ENCODE measurements at regions not wholly inside any gene's neighbourhood (a gene's known extent, or its start where the extent isn't known, plus 50 kb on each side); places are given as distances from the start of the nearest gene placed in this dataset.
A peak's percentile ranks its signal among the peaks of the same experiment; 100 is the strongest.

DNA sequence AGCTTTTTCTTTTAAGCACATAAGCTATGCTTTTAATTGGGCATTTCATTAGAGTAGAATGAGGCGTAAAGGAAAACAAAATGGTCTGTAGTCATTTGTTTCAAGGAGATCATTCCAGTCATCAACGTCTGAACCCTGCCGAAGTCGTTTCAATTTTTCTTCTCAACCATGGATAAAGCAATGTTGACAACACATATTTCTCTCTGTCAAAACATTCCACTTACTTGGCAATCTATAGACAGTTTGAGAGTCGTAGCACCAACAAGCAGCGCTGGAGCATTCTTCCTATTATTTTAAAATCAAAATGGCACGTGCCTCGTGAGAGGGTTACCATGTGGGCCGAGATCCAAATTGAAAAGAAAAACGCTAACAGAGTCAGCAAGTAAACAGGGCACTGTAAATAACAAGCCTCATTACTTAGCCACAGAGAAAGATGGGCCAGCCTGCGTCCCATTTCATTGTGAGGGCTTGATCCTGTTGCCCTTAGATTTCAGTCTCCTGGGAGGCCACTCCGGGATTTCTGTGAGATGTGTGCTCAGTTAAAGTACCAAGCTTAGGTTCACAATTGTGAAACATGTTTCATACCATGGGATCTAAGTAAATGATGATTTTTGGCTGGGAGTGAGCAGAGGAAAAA is 422.9 kb downstream of the DTWD2 start:
- Histone ChIP-seq H3K9me3 (no peaks in the 10 kb centered on the region), H3K4me1 (no peaks in the 10 kb centered on the region), H3K27me3 (no peaks in the 10 kb centered on the region), H3K4me3 (no peak overlapping the region), H3K36me3 (no peaks in the 10 kb centered on the region), H3K27ac (no peak overlapping the region)
- no peak for DNase-seq
- intact Hi-C loops (cut with DNase I): no loop called here
- TF ChIP-seq, protein P1, sequence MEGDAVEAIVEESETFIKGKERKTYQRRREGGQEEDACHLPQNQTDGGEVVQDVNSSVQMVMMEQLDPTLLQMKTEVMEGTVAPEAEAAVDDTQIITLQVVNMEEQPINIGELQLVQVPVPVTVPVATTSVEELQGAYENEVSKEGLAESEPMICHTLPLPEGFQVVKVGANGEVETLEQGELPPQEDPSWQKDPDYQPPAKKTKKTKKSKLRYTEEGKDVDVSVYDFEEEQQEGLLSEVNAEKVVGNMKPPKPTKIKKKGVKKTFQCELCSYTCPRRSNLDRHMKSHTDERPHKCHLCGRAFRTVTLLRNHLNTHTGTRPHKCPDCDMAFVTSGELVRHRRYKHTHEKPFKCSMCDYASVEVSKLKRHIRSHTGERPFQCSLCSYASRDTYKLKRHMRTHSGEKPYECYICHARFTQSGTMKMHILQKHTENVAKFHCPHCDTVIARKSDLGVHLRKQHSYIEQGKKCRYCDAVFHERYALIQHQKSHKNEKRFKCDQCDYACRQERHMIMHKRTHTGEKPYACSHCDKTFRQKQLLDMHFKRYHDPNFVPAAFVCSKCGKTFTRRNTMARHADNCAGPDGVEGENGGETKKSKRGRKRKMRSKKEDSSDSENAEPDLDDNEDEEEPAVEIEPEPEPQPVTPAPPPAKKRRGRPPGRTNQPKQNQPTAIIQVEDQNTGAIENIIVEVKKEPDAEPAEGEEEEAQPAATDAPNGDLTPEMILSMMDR (IDR thresholded peaks at IDR 0.05): no peak
- ATAC-seq: no peak

DNA sequence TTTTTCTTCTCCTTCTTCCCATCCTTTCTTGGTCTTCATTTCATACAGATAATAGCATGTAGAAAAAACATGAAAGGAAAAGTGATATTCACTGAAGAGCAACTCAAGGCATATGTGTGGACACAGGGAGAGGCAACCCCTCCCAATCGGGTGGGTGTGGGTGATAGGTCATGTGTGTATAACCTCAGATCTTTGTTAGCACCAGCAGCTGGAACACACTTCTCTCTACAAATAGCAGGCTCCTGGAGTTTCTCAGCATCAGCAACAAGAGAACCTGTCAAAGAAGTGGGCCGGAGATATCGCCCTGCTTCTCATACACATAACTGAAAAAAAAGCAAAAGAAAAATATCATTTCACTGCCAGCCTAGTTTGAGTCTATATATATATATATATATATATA is 426.4 kb downstream of the DTWD2 start:
- ATAC-seq (no peak), DNase-seq (no peak)
- TF ChIP-seq, protein P1 (IDR thresholded peaks at IDR 0.05): no peak

DNA sequence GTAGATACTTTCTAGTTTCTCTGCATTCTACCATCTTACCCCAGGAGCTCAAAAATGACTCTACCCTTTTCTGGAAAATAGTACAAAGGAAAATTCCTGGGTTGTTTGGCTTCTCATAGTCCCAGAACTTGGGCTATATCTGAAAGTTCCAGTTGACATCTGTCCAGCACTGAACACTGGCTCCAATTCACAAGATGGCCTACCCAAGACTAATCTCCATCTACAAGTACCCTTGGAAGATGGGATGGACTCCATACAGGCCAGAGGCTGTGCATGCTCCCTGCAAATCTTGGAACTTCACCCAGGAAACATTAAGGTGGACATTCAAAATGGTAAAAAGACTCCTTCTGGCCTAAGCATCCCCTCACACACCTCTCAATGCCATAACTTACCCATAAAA is 427.1 kb downstream of the DTWD2 start:
- Histone ChIP-seq H3K4me1 (no peaks in the 10 kb centered on the region), H3K27me3 (no peaks in the 10 kb centered on the region), H3K9me3 (no peaks in the 10 kb centered on the region), H3K36me3 (no peaks in the 10 kb centered on the region), H3K4me3 (no peak overlapping the region), H3K27ac (no peak overlapping the region)
- no peak for DNase-seq
- TF ChIP-seq, protein P1 (IDR thresholded peaks at IDR 0.05): no peak
- intact Hi-C loops (cut with DNase I): no loop called here
- no peak for ATAC-seq

More for the DNA sequence above, 426.4 kb downstream of the DTWD2 start:
- Histone ChIP-seq H3K27ac (no peak overlapping the region), H3K36me3 (no peaks in the 10 kb centered on the region), H3K4me1 (no peaks in the 10 kb centered on the region), H3K27me3 (no peaks in the 10 kb centered on the region), H3K9me3 (no peaks in the 10 kb centered on the region), H3K4me3 (no peak overlapping the region)
- intact Hi-C loops (cut with DNase I): no loop called here

DNA sequence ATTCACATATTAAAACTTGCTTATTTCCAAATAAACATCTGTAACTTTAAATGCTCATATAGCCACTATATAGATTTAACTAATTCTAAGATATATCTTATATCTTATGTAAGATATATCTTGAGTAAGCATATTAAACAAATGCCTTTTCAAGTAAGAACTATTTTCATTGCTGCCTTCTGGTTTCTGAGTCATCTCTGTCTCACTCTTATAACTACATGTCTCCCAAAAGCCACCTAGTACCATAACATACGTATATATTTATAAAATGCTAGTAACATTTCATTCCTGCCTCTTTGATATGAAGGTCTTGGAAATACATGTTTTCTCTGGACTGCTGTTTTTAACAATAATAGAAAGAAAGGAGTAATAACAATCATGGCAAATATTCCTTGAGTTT is 429.5 kb downstream of the DTWD2 start:
- Histone ChIP-seq H3K9me3 (no peaks in the 10 kb centered on the region), H3K4me1 (no peaks in the 10 kb centered on the region), H3K27me3 (no peaks in the 10 kb centered on the region), H3K4me3 (no peak overlapping the region), H3K36me3 (no peaks in the 10 kb centered on the region), H3K27ac (no peak overlapping the region)
- intact Hi-C loops (cut with DNase I): no loop called here
- TF ChIP-seq, protein P1 (IDR thresholded peaks at IDR 0.05): no peak
- ATAC-seq (no peak), DNase-seq (no peak)

DNA sequence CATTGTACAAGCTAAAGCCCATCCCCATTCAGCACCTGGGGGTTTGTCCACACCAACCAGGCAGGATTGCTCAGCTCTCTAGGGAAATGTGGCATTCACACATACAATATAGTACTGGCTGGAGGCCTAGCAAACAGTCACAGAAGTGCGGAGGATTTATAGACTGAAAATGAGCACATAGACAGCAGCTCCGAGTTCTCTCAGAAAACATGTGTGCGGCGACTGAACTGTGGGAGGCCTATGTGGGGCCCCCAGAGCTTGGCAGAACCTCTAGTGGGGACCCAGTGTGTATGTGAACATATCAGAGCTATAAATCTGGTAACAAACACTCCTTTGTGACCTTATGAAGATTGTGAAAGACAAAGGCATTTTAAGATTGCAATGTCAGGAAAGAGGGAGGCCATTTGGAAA is 431.1 kb downstream of the DTWD2 start:
- H3K36me3 ChIP-seq: no peaks in the 10 kb centered on the region
- no peak overlapping the region for H3K27ac ChIP-seq
- intact Hi-C loops (cut with DNase I): no loop called here
- H3K27me3 ChIP-seq: no peaks in the 10 kb centered on the region
- no peak for DNase-seq
- ATAC-seq: peak; percentile 33
- no peak overlapping the region for H3K4me3 ChIP-seq
- H3K9me3 ChIP-seq: no peaks in the 10 kb centered on the region
- TF ChIP-seq, protein P1 (IDR thresholded peaks at IDR 0.05): no peak
- no peaks in the 10 kb centered on the region for H3K4me1 ChIP-seq

DNA sequence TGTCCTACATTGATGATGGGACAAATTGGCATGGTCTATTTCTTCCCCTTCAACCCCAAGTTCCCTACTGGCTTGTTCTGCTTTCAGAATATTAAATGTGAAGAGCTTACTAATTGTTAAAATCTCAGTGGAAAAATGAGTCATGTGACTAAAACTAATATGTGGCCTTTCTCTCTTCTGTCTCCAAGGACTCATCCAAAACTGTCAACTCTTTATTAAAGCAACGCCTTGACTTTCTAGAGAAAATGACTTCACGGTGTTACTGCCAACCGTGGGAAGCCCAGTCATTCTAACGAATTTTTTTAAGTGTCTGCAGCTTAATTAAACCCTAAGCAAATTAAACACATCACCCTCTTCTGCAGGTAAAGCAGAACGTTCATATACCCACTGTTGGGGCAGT is 431.6 kb downstream of the DTWD2 start:
- intact Hi-C loops (cut with DNase I): no loop called here
- Histone ChIP-seq H3K36me3 (no peaks in the 10 kb centered on the region), H3K27ac (no peak overlapping the region)

More for the DNA sequence above, 431.6 kb downstream of the DTWD2 start:
- H3K4me1 ChIP-seq: no peaks in the 10 kb centered on the region
- H3K27me3 ChIP-seq: no peaks in the 10 kb centered on the region
- no peaks in the 10 kb centered on the region for H3K9me3 ChIP-seq
- TF ChIP-seq, protein P1 (IDR thresholded peaks at IDR 0.05): no peak
- DNase-seq (no peak), ATAC-seq (no peak)
- no peak overlapping the region for H3K4me3 ChIP-seq
